ENCODE measurements at regions not wholly inside any gene's neighbourhood (a gene's known extent, or its start where the extent isn't known, plus 50 kb on each side); places are given as distances from the start of the nearest gene placed in this dataset.

DNA sequence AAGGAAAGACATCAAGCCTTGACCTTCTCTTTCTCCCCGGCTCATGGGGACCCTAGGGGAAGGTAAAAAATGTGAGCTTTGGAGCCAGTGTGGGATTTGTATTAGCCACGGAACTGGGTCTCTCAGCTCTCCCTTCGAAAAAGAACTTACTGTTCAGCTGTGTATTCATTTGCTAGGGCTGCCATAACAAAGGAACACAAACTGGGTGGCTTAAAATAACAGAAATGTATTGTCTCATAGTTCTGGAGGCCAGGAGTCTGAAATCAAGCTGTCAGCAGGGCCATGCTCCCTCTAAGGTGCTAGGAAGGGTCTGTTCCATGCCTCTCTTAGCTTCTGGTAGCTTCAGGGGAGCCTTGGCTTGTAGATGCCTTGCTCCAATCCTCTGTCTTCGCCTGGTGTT lies 83.5 kb upstream of the SLC2A1 start:
- no peak for TF ChIP-seq CTCF (IDR thresholded peaks at IDR 0.05)
- Histone ChIP-seq H3K4me3 (no peak overlapping the region), H3K27ac (no peak overlapping the region)
- no peak for DNase-seq (ENCODE audit: low spot score)

- no peak overlapping the region for H3K4me3 ChIP-seq
- no peak overlapping the region for H3K27ac ChIP-seq
- DNase-seq (ENCODE audit: low spot score), result no peak
- TF ChIP-seq CTCF (IDR thresholded peaks at IDR 0.05), result no peak
Measured at GRCh38 chr1:43041591-43041990, 82.9 kb upstream of the SLC2A1 start.

DNA sequence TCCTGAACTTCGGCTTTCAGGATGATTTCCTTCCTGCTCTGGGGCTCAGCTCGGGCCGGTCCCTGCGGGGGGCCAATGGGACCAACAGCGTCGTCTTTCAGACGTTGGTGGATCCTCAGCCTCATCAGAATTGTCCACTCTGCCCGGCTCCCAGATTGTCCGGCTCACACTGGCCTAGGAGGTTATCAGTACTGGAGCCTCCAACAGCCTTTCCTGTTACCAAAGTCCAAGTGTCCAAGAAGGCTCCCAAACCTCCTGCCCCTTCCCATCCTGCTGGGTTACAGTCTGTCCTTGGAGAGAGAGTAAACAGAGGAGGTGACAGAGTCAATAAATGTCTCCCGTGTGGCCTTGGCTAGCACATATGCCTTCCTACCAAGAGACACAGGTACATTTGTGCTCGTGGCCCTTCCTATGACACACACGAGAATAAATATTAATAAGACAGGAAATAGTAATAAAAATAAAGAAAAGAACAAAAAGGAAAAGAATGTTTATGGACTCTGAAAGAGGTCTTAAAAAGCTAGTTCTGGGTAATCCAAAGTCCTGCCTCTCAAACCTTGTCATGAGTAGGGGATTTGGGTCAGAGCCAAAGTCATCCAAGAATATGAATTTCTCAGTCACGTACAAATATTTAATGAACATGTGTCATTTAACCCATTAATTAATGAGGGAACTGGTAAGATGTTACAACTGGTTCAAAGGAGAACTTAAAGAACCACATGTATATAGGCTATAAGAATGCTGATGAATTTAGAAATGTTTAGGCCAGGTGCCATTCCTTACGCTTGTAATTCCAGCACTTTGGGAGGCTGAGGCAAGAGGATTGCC lies 80.8 kb upstream of the SLC2A1 start:
- Histone ChIP-seq H3K27ac (no peak overlapping the region), H3K4me3 (no peak overlapping the region)
- DNase-seq (ENCODE audit: low spot score), result no peak
- no peak for TF ChIP-seq CTCF (IDR thresholded peaks at IDR 0.05)

DNA sequence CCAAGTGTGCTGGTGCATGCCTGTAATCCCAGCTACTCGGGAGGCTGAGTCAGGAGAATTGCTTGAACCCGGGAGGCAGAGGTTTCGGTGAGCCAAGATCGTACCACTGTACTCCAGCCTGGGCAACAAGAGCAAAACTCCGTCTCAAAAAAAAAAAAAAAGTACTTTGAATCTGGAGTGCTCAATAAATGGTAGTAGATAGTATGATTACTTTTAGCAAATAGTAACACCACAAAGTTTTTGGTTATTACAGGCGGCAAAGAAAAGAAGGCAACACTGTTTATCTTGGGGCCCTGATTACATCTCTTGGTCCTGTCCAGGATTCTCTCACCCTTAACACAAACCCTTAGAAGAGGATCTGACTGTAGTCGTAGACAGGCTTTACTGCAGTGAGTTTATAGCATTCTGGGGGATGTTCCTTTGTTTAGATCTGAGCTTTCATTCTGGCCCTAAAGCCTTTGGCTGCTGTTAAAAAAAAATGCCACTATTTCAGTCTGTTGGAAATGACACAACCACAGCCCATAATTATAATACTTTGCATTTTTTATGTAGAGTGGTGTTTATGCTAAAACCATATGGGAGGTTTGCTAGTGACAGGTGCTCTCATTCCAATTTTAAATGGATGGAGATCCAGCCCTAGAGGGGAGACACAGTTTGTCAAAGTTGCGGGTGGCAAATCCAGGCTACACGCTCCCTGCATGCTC lies 79.7 kb upstream of the SLC2A1 start:
- Histone ChIP-seq H3K27ac (no peak overlapping the region), H3K4me3 (no peak overlapping the region)
- no peak for DNase-seq (ENCODE audit: low spot score)
- TF ChIP-seq CTCF (IDR thresholded peaks at IDR 0.05), result no peak

- no peak for DNase-seq (ENCODE audit: low spot score)
- no peak for TF ChIP-seq CTCF (IDR thresholded peaks at IDR 0.05)
- no peak overlapping the region for H3K27ac ChIP-seq
- H3K4me3 ChIP-seq, result no peak overlapping the region
Measured at GRCh38 chr1:43037466-43037865, 78.8 kb upstream of the SLC2A1 start.

- no peak for DNase-seq (ENCODE audit: low spot score)
- Histone ChIP-seq H3K4me3 (no peak overlapping the region), H3K27ac (no peak overlapping the region)
- no peak for TF ChIP-seq CTCF (IDR thresholded peaks at IDR 0.05)
Measured at GRCh38 chr1:43036932-43037331, 78.3 kb upstream of the SLC2A1 start.
